GM12864 (cell line): ENCODE measurements at regions not wholly inside any gene's neighbourhood (a gene's known extent, or its start where the extent isn't known, plus 50 kb on each side); places are given as distances from the start of the nearest gene placed in this dataset.

ENCODE experiments used
- DNase-seq: peaks from one replicate; pipeline ENCODE4 v3.0.0-alpha.2; 2011; ENCODE audit warnings: low read depth
- H3K4me3 ChIP-seq: 2 replicates; pipeline ENCODE4 v1.5.1; 2011; ENCODE audit warnings: mild to moderate bottlenecking, low read depth, low read length, control low read depth
- CTCF ChIP-seq: IDR thresholded peaks from 2 replicates; pipeline ENCODE4 v1.5.1; 2011; ENCODE audit warnings: low read depth, mild to moderate bottlenecking, moderate library complexity, low read length, control low read depth, inconsistent platforms; ENCODE audit errors: missing control alignments

GRCh38 chr6:139641376-139641775 lies 266.9 kb upstream of the CITED2 start:
- no peak overlapping the region for H3K4me3 ChIP-seq
- no peak for DNase-seq
- TF ChIP-seq CTCF = no peak

- H3K4me3 ChIP-seq = no peak overlapping the region
- no peak for TF ChIP-seq CTCF
- DNase-seq = no peak
These were observed 266.5 kb upstream of the CITED2 start for GRCh38 chr6:139640921-139641320.

GRCh38 chr6:139640448-139640847 lies 266.0 kb upstream of the CITED2 start:
- TF ChIP-seq CTCF = no peak
- H3K4me3 ChIP-seq = no peak overlapping the region
- DNase-seq = peak; percentile 18

GRCh38 chr6:139639507-139639906 lies 265.1 kb upstream of the CITED2 start:
- DNase-seq = no peak
- H3K4me3 ChIP-seq = no peak overlapping the region
- TF ChIP-seq CTCF = no peak

- DNase-seq = no peak
- no peak overlapping the region for H3K4me3 ChIP-seq
- TF ChIP-seq CTCF = no peak
These were observed 263.9 kb upstream of the CITED2 start for GRCh38 chr6:139638179-139638941.

GRCh38 chr6:139637766-139638165 lies 263.3 kb upstream of the CITED2 start:
- H3K4me3 ChIP-seq = no peak overlapping the region
- DNase-seq = no peak
- TF ChIP-seq CTCF = no peak

GRCh38 chr6:139636391-139636790 lies 261.9 kb upstream of the CITED2 start:
- TF ChIP-seq CTCF = no peak
- no peak overlapping the region for H3K4me3 ChIP-seq
- no peak for DNase-seq
